Activated CD8-positive, alpha-beta T cell treated with anti-CD3 and anti-CD28 coated beads, Interleukin-2, amount 10 ng/mL, durations not matched to agents 7 days and 5 days (primary cell): ENCODE measurements at regions not wholly inside any gene's neighbourhood (a gene's known extent, or its start where the extent isn't known, plus 50 kb on each side); places are given as distances from the start of the nearest gene placed in this dataset.

Experiments used
- ATAC-seq: fragments of 150-1000 bp; cut with Tn5 transposase; one replicate; pipeline ENCODE4 v1.10.0; 2021; ENCODE audit warnings: moderate library complexity
- CTCF ChIA-PET: fragments of 350-600 bp; sonication (Branson Sonifier 250); formaldehyde crosslinking; loops from one replicate; lab custom pipeline; 2021; ENCODE audit warnings: antibody characterized with exemption; lab: Charles Lee
- POLR2A ChIA-PET: fragments of 350-600 bp; sonication (Branson Sonifier 250); formaldehyde crosslinking; loops from one replicate; lab custom pipeline; 2021; ENCODE audit warnings: antibody characterized with exemption; lab: Charles Lee
- DNase-seq: peaks from one replicate; pipeline ENCODE4 v3.0.0-alpha.2; 2020
- H3K27ac Mint-ChIP-seq: one replicate; pipeline ENCODE4 v1.8.0; 2021; ENCODE audit warnings: mild to moderate bottlenecking, mixed read lengths
- H3K27me3 Mint-ChIP-seq: one replicate; pipeline ENCODE4 v1.8.0; 2021; ENCODE audit warnings: low read depth, mixed read lengths
- H3K36me3 Mint-ChIP-seq: one replicate; pipeline ENCODE4 v1.8.0; 2021; ENCODE audit warnings: low read depth, mixed read lengths
- H3K4me1 Mint-ChIP-seq: one replicate; pipeline ENCODE4 v1.8.0; 2021; ENCODE audit warnings: low read depth, mixed read lengths
- H3K4me3 Mint-ChIP-seq: one replicate; pipeline ENCODE4 v1.8.0; 2021; ENCODE audit warnings: mild to moderate bottlenecking, mixed read lengths
- H3K9me3 Mint-ChIP-seq: one replicate; pipeline ENCODE4 v1.8.0; 2022; ENCODE audit warnings: mixed read lengths; ENCODE audit not compliant: insufficient read depth

DNA sequence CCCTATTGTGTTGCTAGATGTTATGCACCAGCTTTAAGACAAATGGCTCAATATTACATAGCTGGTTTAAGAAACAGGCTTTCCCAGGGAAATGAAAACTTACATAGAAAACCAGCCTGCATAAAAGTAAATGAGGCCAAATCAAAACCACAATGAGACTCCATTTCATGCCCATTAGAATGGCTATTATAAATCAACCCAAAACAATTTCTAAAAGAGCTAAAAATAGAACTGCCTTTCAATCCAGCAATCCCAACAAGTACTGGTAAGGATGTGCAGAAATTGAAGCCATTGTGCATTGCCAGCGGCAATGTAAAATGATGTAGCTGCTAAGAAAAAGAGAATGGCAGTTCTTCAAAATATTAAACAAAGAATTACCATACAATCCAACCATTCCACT is 1170.0 kb upstream of the CDH9 start:
- H3K27me3 Mint-ChIP-seq = no peaks in the 10 kb centered on the region
- DNase-seq = no peak
- no peak for ATAC-seq
- peaks cover 15% of the 10 kb centered on the region for H3K9me3 Mint-ChIP-seq
- no peak overlapping the region for H3K27ac Mint-ChIP-seq
- CTCF ChIA-PET = no interaction called here
- H3K36me3 Mint-ChIP-seq = no peaks in the 10 kb centered on the region
- POLR2A ChIA-PET = no interaction called here
- H3K4me1 Mint-ChIP-seq = no peaks in the 10 kb centered on the region
- H3K4me3 Mint-ChIP-seq = no peak overlapping the region

DNA sequence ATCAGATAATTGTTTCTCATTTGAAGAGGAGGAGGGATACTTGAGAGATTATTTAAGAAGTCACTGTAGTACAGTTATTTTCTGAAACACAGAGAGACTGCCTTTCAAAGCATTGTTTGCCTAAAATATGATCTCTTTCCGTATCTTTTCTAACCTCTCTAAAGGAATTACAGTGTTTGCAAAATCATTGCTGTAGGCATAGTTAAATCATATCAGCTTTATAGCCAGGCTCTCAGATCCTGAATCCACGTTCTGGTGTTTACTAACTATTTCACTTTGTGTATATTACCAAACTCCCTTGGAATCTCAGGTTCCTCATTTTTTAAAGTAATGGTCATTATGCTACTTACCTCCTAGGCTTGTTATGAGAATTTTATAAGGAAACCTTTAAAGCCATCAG is 1151.6 kb upstream of the CDH9 start:
- no peak for ATAC-seq
- no peak for DNase-seq
- Mint-ChIP-seq H3K4me1 (no peaks in the 10 kb centered on the region), H3K36me3 (no peaks in the 10 kb centered on the region), H3K27ac (no peak overlapping the region), H3K4me3 (no peak overlapping the region), H3K27me3 (no peaks in the 10 kb centered on the region), H3K9me3 (peaks cover 11% of the 10 kb centered on the region)
- POLR2A ChIA-PET = no interaction called here
- CTCF ChIA-PET = no interaction called here

DNA sequence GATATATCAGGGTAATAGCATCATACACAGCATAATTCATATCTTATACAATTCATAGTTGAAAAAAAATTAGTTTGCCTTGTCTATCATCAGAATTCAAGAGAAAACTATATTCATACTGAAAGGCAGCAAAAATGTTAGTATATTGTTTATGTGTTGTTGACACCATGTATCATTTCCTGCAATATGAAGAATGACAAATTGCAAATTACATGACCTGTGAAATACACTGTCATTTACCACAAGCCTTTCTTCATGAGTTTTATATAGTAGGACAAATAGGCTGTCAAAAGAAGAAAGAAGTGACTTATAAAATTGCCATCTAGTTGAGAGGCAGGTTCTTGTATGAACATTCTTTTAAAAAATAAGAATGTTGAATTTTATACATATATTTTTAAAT is 1136.3 kb upstream of the CDH9 start:
- Mint-ChIP-seq H3K27ac (no peak overlapping the region), H3K9me3 (peaks cover 24% of the 10 kb centered on the region), H3K27me3 (no peaks in the 10 kb centered on the region), H3K4me1 (no peaks in the 10 kb centered on the region), H3K36me3 (no peaks in the 10 kb centered on the region), H3K4me3 (no peak overlapping the region)
- no peak for DNase-seq
- ChIA-PET POLR2A (no interaction called here), CTCF (no interaction called here)
- no peak for ATAC-seq

DNA sequence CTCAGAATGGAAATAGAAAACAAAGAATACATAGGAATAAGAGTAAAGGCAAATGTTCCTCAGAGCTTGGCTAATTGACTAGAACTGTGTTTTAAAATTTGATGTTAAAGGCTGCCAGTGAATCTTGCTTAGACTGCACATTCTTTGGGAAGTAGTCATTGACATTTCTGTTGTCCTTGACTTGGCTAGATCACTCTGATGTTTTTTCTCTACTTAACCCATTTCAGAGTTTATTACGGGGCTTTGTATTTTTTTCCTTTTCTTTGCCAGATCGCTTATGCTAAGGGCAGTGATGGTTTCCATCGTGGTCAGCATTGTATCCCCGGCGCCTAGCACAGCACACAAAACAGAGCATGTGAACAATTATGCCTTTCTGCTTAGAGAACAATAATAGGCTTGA is 1126.7 kb upstream of the CDH9 start:
- Mint-ChIP-seq H3K9me3 (peaks cover 36% of the 10 kb centered on the region), H3K4me3 (no peak overlapping the region), H3K27ac (no peak overlapping the region), H3K4me1 (no peaks in the 10 kb centered on the region), H3K27me3 (no peaks in the 10 kb centered on the region), H3K36me3 (no peaks in the 10 kb centered on the region)
- CTCF ChIA-PET = no interaction called here
- POLR2A ChIA-PET = no interaction called here
- ATAC-seq (no peak), DNase-seq (no peak)

DNA sequence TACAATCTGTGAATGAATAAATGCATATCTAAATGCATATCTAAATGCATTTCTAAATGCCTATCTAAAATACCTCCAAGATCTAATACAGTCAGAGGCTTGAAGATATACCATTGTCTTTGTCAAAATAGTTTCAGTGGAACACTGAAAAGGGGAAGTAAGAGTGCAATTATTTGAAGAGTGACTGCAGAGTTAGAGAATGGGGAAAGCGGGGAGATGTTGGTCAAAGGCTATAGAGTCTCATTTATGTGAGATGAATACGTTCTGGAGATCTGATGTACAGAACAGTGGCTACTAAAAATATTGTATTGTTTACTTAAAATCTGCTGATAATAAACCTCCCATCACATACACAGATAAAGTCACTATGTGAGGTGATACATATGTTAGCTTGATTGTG is 1126.2 kb upstream of the CDH9 start:
- no peak overlapping the region for H3K27ac Mint-ChIP-seq
- ATAC-seq (no peak), DNase-seq (no peak)
- ChIA-PET CTCF (no interaction called here), POLR2A (no interaction called here)
- no peaks in the 10 kb centered on the region for H3K4me1 Mint-ChIP-seq
- H3K4me3 Mint-ChIP-seq = no peak overlapping the region
- H3K9me3 Mint-ChIP-seq = peaks cover 36% of the 10 kb centered on the region
- no peaks in the 10 kb centered on the region for H3K36me3 Mint-ChIP-seq
- H3K27me3 Mint-ChIP-seq = no peaks in the 10 kb centered on the region

DNA sequence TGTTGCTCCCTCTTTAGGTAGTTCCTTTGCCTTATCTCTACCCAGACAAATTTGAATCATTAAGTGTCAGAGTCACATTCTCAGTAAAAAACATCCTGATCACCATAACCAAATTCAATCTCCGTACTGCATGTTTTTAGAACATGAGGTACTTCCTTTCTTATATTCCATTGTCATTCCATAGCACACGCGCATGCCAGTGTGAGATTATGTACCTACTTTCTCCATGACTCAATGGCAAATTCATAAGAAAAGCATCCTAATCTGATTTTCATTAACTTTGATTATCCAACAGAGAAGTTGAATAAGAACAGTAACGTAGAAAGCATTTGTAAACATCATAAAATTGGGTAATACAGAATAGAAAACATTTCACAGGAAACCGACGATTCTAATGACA is 1118.6 kb upstream of the CDH9 start:
- DNase-seq = no peak
- Mint-ChIP-seq H3K9me3 (peaks cover 15% of the 10 kb centered on the region), H3K27ac (no peak overlapping the region), H3K4me1 (no peaks in the 10 kb centered on the region), H3K4me3 (no peak overlapping the region), H3K36me3 (no peaks in the 10 kb centered on the region), H3K27me3 (no peaks in the 10 kb centered on the region)
- ChIA-PET POLR2A (no interaction called here), CTCF (no interaction called here)
- no peak for ATAC-seq

DNA sequence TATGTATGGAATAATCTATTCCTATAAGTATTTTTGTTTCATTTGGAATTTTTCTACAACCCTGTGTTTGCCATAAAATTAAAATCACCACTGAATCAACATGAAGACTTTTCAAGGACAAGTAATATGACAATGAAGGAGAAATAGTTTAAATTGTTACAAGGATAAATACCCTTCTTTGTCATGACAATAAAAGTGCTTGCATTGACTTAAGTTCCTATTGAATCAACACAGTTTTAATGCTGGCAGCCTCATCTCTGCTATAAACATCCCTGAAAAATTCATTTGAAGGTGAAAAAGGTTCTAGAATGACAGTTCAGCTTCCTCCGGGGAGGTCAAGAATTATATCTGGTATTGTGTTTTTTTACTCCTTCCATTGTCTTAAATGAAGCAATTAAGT is 1105.1 kb upstream of the CDH9 start:
- CTCF ChIA-PET = no interaction called here
- no peak for DNase-seq
- no peaks in the 10 kb centered on the region for H3K4me1 Mint-ChIP-seq
- no peaks in the 10 kb centered on the region for H3K27me3 Mint-ChIP-seq
- H3K4me3 Mint-ChIP-seq = no peak overlapping the region
- no peak overlapping the region for H3K27ac Mint-ChIP-seq
- POLR2A ChIA-PET = no interaction called here
- no peaks in the 10 kb centered on the region for H3K36me3 Mint-ChIP-seq
- no peak for ATAC-seq
- peaks cover 14% of the 10 kb centered on the region for H3K9me3 Mint-ChIP-seq

DNA sequence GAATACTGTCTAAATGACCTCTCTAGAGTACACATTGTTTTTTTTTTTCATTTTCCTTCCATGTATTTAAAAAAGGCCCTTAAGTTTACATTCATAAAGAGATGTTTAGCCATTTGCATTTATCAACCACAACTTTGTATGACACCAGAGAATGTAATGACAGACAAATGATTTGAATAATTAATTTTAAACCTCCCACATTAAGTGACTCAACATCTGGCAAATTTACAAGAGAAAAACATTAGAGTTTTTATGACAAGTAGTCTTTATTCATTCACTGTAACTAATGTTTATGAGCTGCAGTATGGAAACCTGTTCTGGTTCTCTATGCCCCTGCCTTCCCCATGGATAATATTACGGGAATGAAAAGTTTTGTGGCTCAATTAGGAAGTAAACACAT is 1093.8 kb upstream of the CDH9 start:
- DNase-seq = no peak
- H3K9me3 Mint-ChIP-seq = peaks cover 25% of the 10 kb centered on the region
- no peak overlapping the region for H3K27ac Mint-ChIP-seq
- H3K36me3 Mint-ChIP-seq = no peaks in the 10 kb centered on the region
- H3K4me3 Mint-ChIP-seq = no peak overlapping the region
- H3K27me3 Mint-ChIP-seq = no peaks in the 10 kb centered on the region
- CTCF ChIA-PET = no interaction called here
- ATAC-seq = no peak
- H3K4me1 Mint-ChIP-seq = no peaks in the 10 kb centered on the region
- POLR2A ChIA-PET = no interaction called here

DNA sequence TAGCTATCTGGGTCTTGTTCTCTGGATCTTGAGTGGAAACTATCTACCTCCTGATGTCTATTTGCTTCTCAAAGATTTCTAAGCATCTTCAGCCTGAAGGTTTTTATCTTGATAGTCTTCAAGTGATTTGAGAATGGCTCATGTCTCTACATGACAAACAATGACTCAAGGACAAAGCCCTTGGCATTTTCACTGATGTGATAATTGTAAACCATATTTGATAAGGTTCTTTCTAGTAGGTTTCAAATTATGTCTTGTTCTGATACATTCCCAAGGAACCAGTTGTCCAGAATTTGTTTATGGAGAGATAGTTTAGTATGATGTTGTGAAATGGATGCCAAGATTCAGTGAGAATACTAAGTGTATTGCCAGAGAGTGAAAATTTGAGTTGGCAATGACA is 1079.3 kb upstream of the CDH9 start:
- ATAC-seq = no peak
- Mint-ChIP-seq H3K27me3 (no peaks in the 10 kb centered on the region), H3K9me3 (peaks cover 18% of the 10 kb centered on the region), H3K36me3 (no peaks in the 10 kb centered on the region), H3K4me1 (no peaks in the 10 kb centered on the region), H3K27ac (no peak overlapping the region), H3K4me3 (no peak overlapping the region)
- no peak for DNase-seq
- ChIA-PET POLR2A (no interaction called here), CTCF (no interaction called here)

DNA sequence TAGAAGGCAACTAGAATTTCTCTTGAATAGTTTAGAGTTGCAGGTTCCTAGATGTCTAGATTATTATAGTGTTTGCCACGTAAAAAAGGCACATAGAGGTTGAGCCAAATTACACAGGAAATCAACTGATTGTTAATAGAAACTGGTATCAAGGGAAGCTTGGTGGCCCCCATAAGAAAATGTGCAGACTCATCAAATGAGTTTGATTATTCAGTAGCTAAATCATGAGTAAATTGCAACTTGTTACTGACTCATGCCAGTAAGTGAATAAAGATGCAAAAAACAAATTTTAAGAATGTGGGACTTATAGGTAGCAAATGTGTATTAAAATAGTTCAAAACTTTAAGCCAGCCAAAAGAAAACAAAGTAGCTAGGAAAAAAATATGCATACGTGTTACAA is 1078.9 kb upstream of the CDH9 start:
- ChIA-PET CTCF (no interaction called here), POLR2A (no interaction called here)
- H3K4me3 Mint-ChIP-seq = no peak overlapping the region
- no peak for ATAC-seq
- peaks cover 20% of the 10 kb centered on the region for H3K9me3 Mint-ChIP-seq
- no peak for DNase-seq
- no peak overlapping the region for H3K27ac Mint-ChIP-seq
- H3K36me3 Mint-ChIP-seq = no peaks in the 10 kb centered on the region
- H3K4me1 Mint-ChIP-seq = no peaks in the 10 kb centered on the region
- no peaks in the 10 kb centered on the region for H3K27me3 Mint-ChIP-seq

DNA sequence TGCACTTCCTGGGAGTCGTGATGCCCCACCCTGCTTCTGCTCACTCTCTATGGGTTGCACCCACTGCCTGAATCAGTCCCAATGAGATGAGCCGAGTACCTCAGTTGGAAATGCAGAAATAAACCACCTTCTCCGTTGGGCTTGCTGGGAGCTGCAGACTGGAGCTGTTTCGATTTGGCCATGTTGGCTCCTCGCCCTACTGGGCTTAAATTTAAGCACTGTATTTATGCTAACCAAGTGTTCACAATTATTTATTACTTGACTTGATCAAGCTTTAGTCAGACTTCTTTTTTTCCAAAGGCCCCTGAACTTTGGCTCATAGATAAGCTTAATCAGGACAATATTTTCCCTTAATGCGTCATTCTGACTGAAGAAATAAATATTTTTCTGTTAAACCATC is 1072.4 kb upstream of the CDH9 start:
- Mint-ChIP-seq H3K27ac (no peak overlapping the region), H3K4me3 (no peak overlapping the region), H3K27me3 (no peaks in the 10 kb centered on the region), H3K4me1 (no peaks in the 10 kb centered on the region), H3K36me3 (no peaks in the 10 kb centered on the region), H3K9me3 (peaks cover 7% of the 10 kb centered on the region)
- ChIA-PET CTCF (no interaction called here), POLR2A (no interaction called here)
- ATAC-seq = no peak
- no peak for DNase-seq

DNA sequence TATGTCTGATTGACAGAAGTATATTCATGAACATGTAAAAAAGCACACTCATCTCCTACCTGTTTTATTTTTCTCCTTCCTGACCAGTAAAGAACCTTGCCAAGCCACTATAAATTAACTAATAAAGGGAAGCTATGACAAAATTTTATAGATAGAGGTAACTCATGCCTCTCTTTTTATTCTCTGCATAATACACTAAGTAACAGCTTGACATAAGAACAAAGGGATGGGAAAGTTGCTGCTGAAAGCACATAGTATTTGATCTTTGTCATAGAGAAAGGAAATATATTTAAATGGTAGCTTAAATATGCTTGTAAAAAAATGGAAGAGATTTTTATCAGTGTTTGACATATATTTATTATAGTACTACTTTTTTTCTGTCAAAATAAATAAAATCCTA is 1065.7 kb upstream of the CDH9 start:
- ATAC-seq (no peak), DNase-seq (no peak)
- Mint-ChIP-seq H3K4me1 (no peaks in the 10 kb centered on the region), H3K36me3 (no peaks in the 10 kb centered on the region), H3K27me3 (no peaks in the 10 kb centered on the region), H3K9me3 (peaks cover 8% of the 10 kb centered on the region), H3K27ac (no peak overlapping the region), H3K4me3 (no peak overlapping the region)
- ChIA-PET CTCF (no interaction called here), POLR2A (no interaction called here)

DNA sequence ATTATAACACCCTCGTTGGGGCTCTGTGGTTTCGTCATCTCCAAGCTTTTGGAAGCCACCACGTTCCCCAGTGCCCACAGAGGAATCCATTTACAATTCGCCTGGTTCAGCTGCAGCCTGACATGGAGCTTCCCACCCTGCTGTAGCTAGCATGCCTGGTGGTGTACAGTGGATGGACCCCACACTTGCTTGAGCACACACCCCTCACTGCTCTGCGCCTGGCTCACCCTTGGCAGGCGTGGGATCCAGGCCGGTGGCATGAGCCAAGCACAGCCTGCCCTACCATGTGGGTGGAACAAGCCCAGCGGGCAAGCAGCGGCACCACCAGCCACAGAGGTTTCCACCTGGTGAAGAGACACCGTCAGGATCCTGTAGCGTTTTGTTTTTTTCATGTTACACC is 1045.7 kb upstream of the CDH9 start:
- Mint-ChIP-seq H3K4me3 (no peak overlapping the region), H3K9me3 (peaks cover 17% of the 10 kb centered on the region), H3K27me3 (no peaks in the 10 kb centered on the region), H3K36me3 (no peaks in the 10 kb centered on the region), H3K4me1 (no peaks in the 10 kb centered on the region), H3K27ac (no peak overlapping the region)
- POLR2A ChIA-PET = no interaction called here
- ATAC-seq = no peak
- CTCF ChIA-PET = no interaction called here
- no peak for DNase-seq
